ENCODE measurements at regions not wholly inside any gene's neighbourhood (a gene's known extent, or its start where the extent isn't known, plus 50 kb on each side); places are given as distances from the start of the nearest gene placed in this dataset.

DNA sequence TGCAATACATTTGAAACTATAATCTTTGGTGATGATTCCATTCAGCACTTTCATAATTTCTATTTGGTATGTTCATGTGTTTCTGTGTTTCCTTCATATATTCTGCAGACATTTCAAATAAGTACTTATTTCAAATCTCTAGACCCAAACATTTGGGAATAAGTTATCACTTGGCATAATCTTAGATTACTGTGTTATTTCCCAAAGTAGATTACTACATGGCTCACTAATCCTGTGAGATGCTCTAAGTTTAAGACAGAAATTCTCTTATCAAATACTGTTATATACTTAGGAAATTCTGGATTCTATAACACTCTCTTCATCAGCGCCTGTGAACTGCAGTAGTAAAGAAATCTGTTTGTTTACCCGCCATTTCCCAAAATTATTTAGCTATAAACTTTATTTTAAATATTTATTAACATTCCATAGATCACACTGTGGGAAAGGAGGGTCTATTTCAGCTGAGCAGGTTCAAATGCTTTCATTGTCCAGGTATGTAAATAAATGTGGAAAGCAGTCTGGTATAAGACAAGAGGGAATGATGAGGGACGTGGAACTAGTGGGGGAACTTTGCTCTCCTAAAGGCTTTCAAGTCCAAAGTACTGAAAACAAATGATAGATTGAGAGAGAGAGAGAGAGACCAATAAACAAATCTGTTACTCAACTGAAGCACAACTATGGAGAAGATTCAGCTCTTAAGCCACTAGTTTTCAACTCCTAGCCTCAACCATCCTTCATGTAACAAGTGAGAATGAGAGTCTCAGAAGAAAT is 61.8 kb upstream of the TOM1L1 start:
- DNase-seq (ENCODE audit: missing footprints) (no peak), ATAC-seq (no peak)
- intact Hi-C loops (cut with DNase I): no loop called here

DNA sequence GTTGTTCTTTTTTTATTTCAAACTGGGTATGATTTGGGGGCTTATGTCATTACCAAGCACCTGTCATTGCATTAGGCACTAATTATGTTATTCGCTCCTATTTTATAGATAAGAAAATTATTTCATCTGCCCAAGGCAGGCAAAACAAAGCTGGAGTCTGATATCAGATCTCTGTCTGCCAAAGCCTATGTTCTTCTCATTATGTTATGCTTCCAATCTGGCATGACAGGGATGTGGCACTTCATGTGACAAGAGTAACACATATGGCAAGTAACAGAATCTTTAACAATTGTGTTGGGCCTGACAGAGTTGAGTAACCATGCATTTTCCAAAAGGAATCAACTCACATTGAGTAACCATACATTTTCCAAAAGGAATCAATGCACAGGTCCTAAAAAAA is 61.2 kb upstream of the TOM1L1 start:
- intact Hi-C loops (cut with DNase I): no loop called here
- no peak for ATAC-seq
- no peak for DNase-seq (ENCODE audit: missing footprints)

DNA sequence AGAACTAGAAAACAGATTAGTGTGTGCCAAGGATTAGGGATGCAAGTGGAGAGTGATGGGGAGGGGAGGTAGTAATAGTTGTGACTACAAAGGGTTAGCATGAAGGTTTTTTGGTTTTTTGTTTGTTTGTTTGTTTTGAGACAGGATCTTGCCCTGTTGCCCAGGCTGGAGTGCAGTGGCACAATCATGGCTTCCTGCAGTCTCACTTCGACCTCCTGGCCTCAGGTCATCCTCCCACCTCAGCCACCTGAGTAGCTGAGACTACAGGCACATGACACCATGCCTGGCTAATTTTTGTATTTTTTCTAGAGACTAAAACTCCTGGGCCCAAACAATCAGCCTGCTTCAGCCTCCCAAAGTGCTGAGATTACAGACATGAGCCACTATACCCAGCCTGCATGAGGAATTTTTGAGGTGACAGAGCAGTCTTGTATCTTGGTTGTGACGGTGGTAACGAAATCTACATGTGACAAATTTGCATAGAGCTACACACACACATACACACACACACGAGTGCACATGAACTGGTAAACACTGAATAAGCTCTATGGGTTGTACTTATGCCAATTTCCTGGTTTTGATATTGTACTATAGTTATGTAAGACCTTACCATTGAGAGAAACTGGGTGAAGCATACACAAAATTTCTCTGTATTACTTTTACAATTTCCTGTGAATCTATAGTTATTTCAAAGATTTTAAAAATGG is 59.6 kb upstream of the TOM1L1 start:
- ATAC-seq: no peak
- no peak for DNase-seq (ENCODE audit: missing footprints)
- intact Hi-C loops (cut with DNase I): no loop called here

DNA sequence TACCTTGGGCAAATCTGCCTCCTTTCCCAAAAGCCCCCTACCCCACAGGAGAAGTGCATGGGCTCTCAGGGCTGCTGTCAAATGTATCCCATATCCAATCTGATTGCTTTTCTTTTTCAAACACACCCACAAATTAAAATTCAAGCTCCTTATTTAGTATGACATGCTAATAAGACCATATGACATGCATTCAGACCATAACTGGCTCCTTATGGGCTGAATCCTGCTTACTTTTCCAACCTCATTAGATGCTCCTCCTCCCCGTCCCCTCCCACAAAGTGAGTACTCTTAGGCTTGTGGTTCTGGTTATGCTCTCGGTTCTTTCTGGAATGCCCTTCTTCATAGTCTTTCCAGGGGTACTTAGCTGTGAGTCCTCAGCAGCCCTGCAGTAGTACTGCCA is 59.0 kb upstream of the TOM1L1 start:
- intact Hi-C loops (cut with DNase I): no loop called here
- DNase-seq (ENCODE audit: missing footprints): no peak
- no peak for ATAC-seq

DNA sequence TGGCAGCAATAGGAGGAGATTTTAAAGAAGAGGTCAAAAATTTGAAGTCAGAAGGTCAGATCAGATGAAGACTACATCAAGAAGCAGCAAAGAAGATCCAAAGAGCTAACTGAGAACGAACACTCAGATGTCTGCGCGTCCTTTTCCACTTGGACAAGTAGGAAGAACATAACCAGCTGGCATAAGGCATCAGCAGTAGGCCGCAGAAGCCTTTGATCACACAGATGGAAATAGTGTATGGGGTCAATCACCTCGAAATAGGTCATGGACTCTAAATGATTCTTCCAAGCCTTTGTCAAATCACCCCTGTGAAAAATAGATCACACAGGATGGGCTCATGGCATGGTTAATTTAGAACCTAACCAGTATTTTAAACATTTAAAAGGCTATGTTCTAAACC is 56.4 kb upstream of the TOM1L1 start:
- intact Hi-C loops (cut with DNase I): no loop called here
- no peak for ATAC-seq
- no peak for DNase-seq (ENCODE audit: missing footprints)

DNA sequence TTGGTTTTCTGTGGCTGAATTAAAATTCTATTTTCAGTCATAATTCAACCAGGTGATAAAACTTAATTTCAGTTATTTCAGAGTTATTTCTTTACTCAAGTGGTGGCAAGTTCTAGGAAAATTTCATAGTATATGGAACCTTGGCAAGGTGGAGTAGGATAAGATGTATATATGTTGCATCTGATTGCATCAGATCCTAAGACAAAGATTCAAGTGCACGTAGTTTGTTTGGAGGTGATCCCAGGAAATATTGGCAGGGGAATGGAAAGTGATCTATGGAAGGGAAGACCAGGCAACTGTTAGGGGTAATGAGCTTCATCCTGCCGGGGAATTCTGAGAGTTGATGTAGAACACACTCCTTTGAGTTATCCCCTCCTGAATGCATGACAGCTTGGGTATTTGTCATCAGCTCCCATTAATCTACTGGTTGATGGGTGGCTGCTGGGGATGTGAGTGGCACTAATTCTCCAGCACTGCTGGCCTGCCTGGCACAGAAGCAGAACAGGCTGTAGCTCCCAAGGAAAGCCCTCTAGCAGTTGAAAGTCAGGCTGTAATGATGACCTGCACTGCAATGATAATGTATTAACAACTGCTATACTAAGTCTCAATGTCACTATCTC is 52.2 kb upstream of the TOM1L1 start:
- no peak for ATAC-seq
- intact Hi-C loops (cut with DNase I): no loop called here

DNA sequence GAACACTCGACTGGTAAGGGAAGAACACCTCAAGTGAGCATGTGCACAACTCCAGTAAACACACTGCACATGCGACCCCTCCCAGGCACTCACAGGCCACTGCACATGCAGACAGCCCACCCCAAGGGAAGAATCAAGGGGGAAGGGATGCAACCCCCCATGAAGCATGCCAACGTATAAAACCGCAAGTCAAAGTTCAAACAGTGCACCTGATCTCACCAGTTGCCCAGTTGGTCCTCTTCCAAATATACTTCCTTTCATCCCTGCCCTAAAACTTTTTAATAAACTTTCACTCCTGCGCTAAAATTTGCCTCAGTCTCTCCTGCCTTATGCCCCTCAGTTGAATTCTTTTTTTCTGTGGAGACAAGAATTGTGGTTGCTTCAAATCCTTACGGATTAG is 51.0 kb upstream of the TOM1L1 start:
- DNase-seq (ENCODE audit: missing footprints) (no peak), ATAC-seq (no peak)
- intact Hi-C loops (cut with DNase I): no loop called here

More for the DNA sequence above, 52.2 kb upstream of the TOM1L1 start:
- DNase-seq (ENCODE audit: missing footprints): no peak
